Panc1 (cell line): ENCODE measurements at regions not wholly inside any gene's neighbourhood (a gene's known extent, or its start where the extent isn't known, plus 50 kb on each side); places are given as distances from the start of the nearest gene placed in this dataset.

Experiments used
- ATAC-seq: fragments of 200-7000 bp; cut with Tn5 transposase; 2 replicates; pipeline ENCODE4 v1.9.1; 2020; ENCODE audit warnings: mild to moderate bottlenecking, moderate library complexity
- BruUV-seq: library from RNA; stranded (reverse); fragments of 400-500 nt; replicated peaks from 2 replicates; lab custom pipeline; 2021; lab: Mats Ljungman, UMichigan
- CTCF ChIA-PET: fragments of 300-600 bp; sonication (Branson Sonifier 250); formaldehyde crosslinking; loops from one replicate; lab custom pipeline; 2022; ENCODE audit warnings: antibody characterized with exemption; lab: Charles Lee
- POLR2A ChIA-PET: fragments of 300-600 bp; sonication (Branson Sonifier 250); formaldehyde crosslinking; loops from one replicate; lab custom pipeline; 2022; ENCODE audit warnings: antibody characterized with exemption; lab: Charles Lee
- DNase-seq: peaks from one replicate; pipeline ENCODE4 v3.0.0-alpha.2; 2010; ENCODE audit warnings: low read depth, low spot score
- H3K27ac ChIP-seq: 2 replicates; pipeline ENCODE4 v1.5.1; 2011; ENCODE audit warnings: mild to moderate bottlenecking, low read length, inconsistent platforms
- H3K27me3 ChIP-seq: fragments of 200-500 bp; sonication (Bioruptor generic); 2 replicates; pipeline ENCODE4 v1.6.0; 2014; ENCODE audit warnings: low read length, inconsistent platforms; ENCODE audit not compliant: control insufficient read depth, insufficient read depth
- H3K36me3 ChIP-seq: fragments of 200-500 bp; sonication (Bioruptor generic); 2 replicates; pipeline ENCODE4 v1.5.1; 2014; ENCODE audit warnings: inconsistent platforms, mild to moderate bottlenecking, low read length, moderate library complexity; ENCODE audit not compliant: control insufficient read depth, insufficient read depth
- H3K4me1 ChIP-seq: 2 replicates; pipeline ENCODE4 v1.5.1; 2011; ENCODE audit warnings: inconsistent platforms, mild to moderate bottlenecking, low read length, moderate library complexity; ENCODE audit not compliant: control insufficient read depth, insufficient read depth
- H3K4me3 ChIP-seq, 2 experiments: 2 replicates each; pipeline ENCODE4 v1.5.1; 2011 to 2012; ENCODE audit warnings: low read depth in 2 of 2, low read length in 2 of 2, mild to moderate bottlenecking in 2 of 2, inconsistent platforms in 1 of 2, moderate library complexity in 1 of 2
- H3K9me3 ChIP-seq: fragments of 200-500 bp; sonication (Bioruptor generic); 2 replicates; pipeline ENCODE4 v1.5.1; 2014; ENCODE audit warnings: low read depth, mild to moderate bottlenecking, inconsistent platforms, low read length, moderate library complexity; ENCODE audit not compliant: control insufficient read depth, insufficient read depth
- CTCF ChIP-seq: fragments of 450-650 bp; IDR thresholded peaks from 2 replicates; pipeline ENCODE4 v1.5.1; 2017; ENCODE audit warnings: mild to moderate bottlenecking
- POLR2AphosphoS5 ChIP-seq: IDR thresholded peaks from 2 replicates; pipeline ENCODE4 v1.6.1; 2012; ENCODE audit warnings: mild to moderate bottlenecking, low read depth, low read length, moderate library complexity
- REST ChIP-seq, 2 experiments: IDR thresholded peaks; 2 replicates each; pipeline ENCODE4 v1.6.1; 2011 to 2012; ENCODE audit warnings: low read depth in 2 of 2, control low read depth in 1 of 2, low read length in 1 of 2, mild to moderate bottlenecking in 1 of 2, moderate library complexity in 1 of 2; ENCODE audit not compliant: insufficient read depth in 1 of 2
- SIN3A ChIP-seq: IDR thresholded peaks from 2 replicates; pipeline ENCODE4 v1.6.1; 2012; ENCODE audit warnings: low read depth, mild to moderate bottlenecking, low read length, moderate library complexity, borderline replicate concordance; ENCODE audit not compliant: insufficient read depth
- TCF7L2 ChIP-seq: IDR thresholded peaks from 2 replicates; pipeline ENCODE4 v1.6.1; 2011; ENCODE audit warnings: mild to moderate bottlenecking, low read depth, low read length, inconsistent platforms
- in situ Hi-C: cut with HindIII; loops from 2 replicates; pipeline ENCODE4 v1.10.0; 2016; ENCODE audit warnings: low sequenced_read_pairs, low pct_unique_long_range_greater_than_20kb
- intact Hi-C: fragments of 100-400 bp; cut with micrococcal nuclease; formaldehyde crosslinking; loops from one replicate; pipeline ENCODE4 v1.10.0; 2022; ENCODE audit not compliant: unreplicated experiment

GRCh38 chr12:41700940-41701339 lies 443.7 kb downstream of the GXYLT1 start:
- ATAC-seq (no peak), DNase-seq (no peak)
- Histone ChIP-seq H3K9me3 (no peaks in the 10 kb centered on the region), H3K36me3 (no peaks in the 10 kb centered on the region), H3K4me1 (no peaks in the 10 kb centered on the region), H3K27me3 (no peaks in the 10 kb centered on the region), H3K27ac (no peak overlapping the region), H3K4me3 (no peak overlapping the region)
- TF ChIP-seq REST (IDR thresholded peaks at IDR 0.05; ENCODE audit: insufficient read depth in 1 of 2, low read depth in 2 of 2, low read length in 1 of 2), result no peak
- no peak for TF ChIP-seq SIN3A
- BruUV-seq, result no TSS peak
- intact Hi-C loops, result no loop called here
- CTCF ChIA-PET, result no interaction called here
- in situ Hi-C loops, result no loop called here
- POLR2A ChIA-PET, result no interaction called here

- ATAC-seq (no peak), DNase-seq (no peak)
- POLR2A ChIA-PET, result no interaction called here
- CTCF ChIA-PET, result no interaction called here
- no peaks in the 10 kb centered on the region for H3K9me3 ChIP-seq
- intact Hi-C loops, result no loop called here
- no peak overlapping the region for H3K27ac ChIP-seq
- TF ChIP-seq REST (IDR thresholded peaks at IDR 0.05; ENCODE audit: insufficient read depth in 1 of 2, low read depth in 2 of 2, low read length in 1 of 2), result no peak
- no peak for TF ChIP-seq SIN3A
- TF ChIP-seq TCF7L2, result no peak
- no peak for TF ChIP-seq POLR2AphosphoS5
- TF ChIP-seq CTCF, result no peak
- BruUV-seq, result no TSS peak
- no peak overlapping the region for H3K4me3 ChIP-seq
- H3K36me3 ChIP-seq, result no peaks in the 10 kb centered on the region
- in situ Hi-C loops, result no loop called here
- H3K27me3 ChIP-seq, result no peaks in the 10 kb centered on the region
- no peaks in the 10 kb centered on the region for H3K4me1 ChIP-seq
Observed at GRCh38 chr12:41699658-41700057, 445.0 kb downstream of the GXYLT1 start.
